ENCODE measurements at regions not wholly inside any gene's neighbourhood (a gene's known extent, or its start where the extent isn't known, plus 50 kb on each side); places are given as distances from the start of the nearest gene placed in this dataset.
A peak's percentile ranks its signal among the peaks of the same experiment; 100 is the strongest.

DNA sequence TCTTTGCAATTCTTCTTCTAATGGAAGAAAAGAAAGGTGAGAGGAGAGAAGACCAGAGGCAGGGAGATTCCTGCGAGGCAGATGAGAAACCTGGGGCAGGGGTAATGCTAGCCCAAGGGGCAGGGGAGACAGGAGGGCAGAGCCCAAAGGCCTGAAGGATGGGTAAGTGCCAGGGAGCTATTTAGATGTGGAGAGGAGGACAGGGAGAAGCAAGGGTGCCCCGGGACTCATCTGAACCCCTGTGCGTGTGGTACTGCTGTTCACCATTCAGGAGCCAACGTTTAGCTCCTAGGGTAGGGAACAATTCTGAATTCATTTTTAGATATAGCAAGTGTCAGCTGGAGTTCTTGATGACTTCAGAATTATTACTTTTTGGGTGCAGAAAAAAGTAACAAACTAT lies 122.7 kb upstream of the ALDH1B1 start:
- no peak overlapping the region for H3K4me3 ChIP-seq (ENCODE audit: low read depth in 2 of 2, low read length in 2 of 2)
- in situ Hi-C loops (cut with HindIII; ENCODE audit: low pct_unique_long_range_greater_than_20kb, low sequenced_read_pairs) (no loop called here), intact Hi-C loops (cut with micrococcal nuclease; ENCODE audit: unreplicated experiment) (no loop called here)
- no peaks in the 10 kb centered on the region for H3K27me3 ChIP-seq (ENCODE audit: control insufficient read depth, insufficient read depth, low read length)
- POLR2A ChIA-PET, result no interaction called here
- no peak overlapping the region for H3K27ac ChIP-seq (ENCODE audit: low read length)
- no peak for ATAC-seq
- BruUV-seq (replicated peaks), result no TSS peak
- no peaks in the 10 kb centered on the region for H3K9me3 ChIP-seq (ENCODE audit: control insufficient read depth, insufficient read depth, low read depth, low read length)
- TF ChIP-seq POLR2AphosphoS5 (IDR thresholded peaks at IDR 0.05; ENCODE audit: low read depth, low read length) (no peak), TCF7L2 (IDR thresholded peaks at IDR 0.05; ENCODE audit: low read depth, low read length) (no peak)
- TF ChIP-seq, protein P1, sequence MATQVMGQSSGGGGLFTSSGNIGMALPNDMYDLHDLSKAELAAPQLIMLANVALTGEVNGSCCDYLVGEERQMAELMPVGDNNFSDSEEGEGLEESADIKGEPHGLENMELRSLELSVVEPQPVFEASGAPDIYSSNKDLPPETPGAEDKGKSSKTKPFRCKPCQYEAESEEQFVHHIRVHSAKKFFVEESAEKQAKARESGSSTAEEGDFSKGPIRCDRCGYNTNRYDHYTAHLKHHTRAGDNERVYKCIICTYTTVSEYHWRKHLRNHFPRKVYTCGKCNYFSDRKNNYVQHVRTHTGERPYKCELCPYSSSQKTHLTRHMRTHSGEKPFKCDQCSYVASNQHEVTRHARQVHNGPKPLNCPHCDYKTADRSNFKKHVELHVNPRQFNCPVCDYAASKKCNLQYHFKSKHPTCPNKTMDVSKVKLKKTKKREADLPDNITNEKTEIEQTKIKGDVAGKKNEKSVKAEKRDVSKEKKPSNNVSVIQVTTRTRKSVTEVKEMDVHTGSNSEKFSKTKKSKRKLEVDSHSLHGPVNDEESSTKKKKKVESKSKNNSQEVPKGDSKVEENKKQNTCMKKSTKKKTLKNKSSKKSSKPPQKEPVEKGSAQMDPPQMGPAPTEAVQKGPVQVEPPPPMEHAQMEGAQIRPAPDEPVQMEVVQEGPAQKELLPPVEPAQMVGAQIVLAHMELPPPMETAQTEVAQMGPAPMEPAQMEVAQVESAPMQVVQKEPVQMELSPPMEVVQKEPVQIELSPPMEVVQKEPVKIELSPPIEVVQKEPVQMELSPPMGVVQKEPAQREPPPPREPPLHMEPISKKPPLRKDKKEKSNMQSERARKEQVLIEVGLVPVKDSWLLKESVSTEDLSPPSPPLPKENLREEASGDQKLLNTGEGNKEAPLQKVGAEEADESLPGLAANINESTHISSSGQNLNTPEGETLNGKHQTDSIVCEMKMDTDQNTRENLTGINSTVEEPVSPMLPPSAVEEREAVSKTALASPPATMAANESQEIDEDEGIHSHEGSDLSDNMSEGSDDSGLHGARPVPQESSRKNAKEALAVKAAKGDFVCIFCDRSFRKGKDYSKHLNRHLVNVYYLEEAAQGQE (IDR thresholded peaks at IDR 0.05; ENCODE audit: insufficient read depth in 1 of 2, low read depth in 2 of 2, low read length in 1 of 2), result no peak
- CTCF ChIA-PET, result no interaction called here
- H3K4me1 ChIP-seq (ENCODE audit: control insufficient read depth, insufficient read depth, low read length), result no peaks in the 10 kb centered on the region
- no peak for DNase-seq (ENCODE audit: low read depth, low spot score)
- H3K36me3 ChIP-seq (ENCODE audit: control insufficient read depth, insufficient read depth, low read length), result no peaks in the 10 kb centered on the region

DNA sequence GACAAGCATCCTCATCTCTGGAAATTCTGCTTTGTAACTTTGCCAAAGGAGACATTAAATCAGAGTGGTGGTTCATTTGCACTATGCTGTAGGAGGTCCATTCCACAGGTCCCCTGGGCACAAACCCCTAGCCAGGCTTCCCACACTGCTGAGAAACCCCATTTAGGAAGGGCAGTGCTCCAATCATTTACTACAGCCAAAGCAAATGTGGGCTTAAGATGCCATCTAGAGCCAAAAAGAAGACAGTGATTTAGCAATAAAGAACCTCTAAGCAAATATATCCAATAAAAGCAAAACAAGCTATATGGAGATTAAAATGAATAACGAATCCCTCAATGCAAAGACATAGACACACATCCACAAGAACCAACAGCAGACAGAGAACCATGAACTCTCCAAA lies 129.0 kb upstream of the ALDH1B1 start:
- no peak overlapping the region for H3K4me3 ChIP-seq (ENCODE audit: low read depth in 2 of 2, low read length in 2 of 2)

More for the DNA sequence above, 129.0 kb upstream of the ALDH1B1 start:
- in situ Hi-C loops (cut with HindIII; ENCODE audit: low pct_unique_long_range_greater_than_20kb, low sequenced_read_pairs), result no loop called here
- ATAC-seq (peak; percentile 63; the same call in 1 of the 2 replicates), DNase-seq (ENCODE audit: low read depth, low spot score) (no peak)
- intact Hi-C loops (cut with micrococcal nuclease; ENCODE audit: unreplicated experiment), result no loop called here
- CTCF ChIA-PET, result no interaction called here
- POLR2A ChIA-PET, result interaction anchor here (0.6 kb wide), 1 partner anchor 364 kb away, joined by 8 read pairs; no protein-coding TSS in a partner anchor
- no peaks in the 10 kb centered on the region for H3K9me3 ChIP-seq (ENCODE audit: control insufficient read depth, insufficient read depth, low read depth, low read length)
- BruUV-seq (replicated peaks), result no TSS peak
- H3K27ac ChIP-seq (ENCODE audit: low read length), result no peak overlapping the region
- H3K4me1 ChIP-seq (ENCODE audit: control insufficient read depth, insufficient read depth, low read length), result no peaks in the 10 kb centered on the region
- no peak for TF ChIP-seq SIN3A (IDR thresholded peaks at IDR 0.05; ENCODE audit: borderline replicate concordance, insufficient read depth, low read depth, low read length)
- TF ChIP-seq, protein P2, sequence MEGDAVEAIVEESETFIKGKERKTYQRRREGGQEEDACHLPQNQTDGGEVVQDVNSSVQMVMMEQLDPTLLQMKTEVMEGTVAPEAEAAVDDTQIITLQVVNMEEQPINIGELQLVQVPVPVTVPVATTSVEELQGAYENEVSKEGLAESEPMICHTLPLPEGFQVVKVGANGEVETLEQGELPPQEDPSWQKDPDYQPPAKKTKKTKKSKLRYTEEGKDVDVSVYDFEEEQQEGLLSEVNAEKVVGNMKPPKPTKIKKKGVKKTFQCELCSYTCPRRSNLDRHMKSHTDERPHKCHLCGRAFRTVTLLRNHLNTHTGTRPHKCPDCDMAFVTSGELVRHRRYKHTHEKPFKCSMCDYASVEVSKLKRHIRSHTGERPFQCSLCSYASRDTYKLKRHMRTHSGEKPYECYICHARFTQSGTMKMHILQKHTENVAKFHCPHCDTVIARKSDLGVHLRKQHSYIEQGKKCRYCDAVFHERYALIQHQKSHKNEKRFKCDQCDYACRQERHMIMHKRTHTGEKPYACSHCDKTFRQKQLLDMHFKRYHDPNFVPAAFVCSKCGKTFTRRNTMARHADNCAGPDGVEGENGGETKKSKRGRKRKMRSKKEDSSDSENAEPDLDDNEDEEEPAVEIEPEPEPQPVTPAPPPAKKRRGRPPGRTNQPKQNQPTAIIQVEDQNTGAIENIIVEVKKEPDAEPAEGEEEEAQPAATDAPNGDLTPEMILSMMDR (IDR thresholded peaks at IDR 0.05), result peak; percentile 35
- TF ChIP-seq, protein P1 (IDR thresholded peaks at IDR 0.05; ENCODE audit: insufficient read depth in 1 of 2, low read depth in 2 of 2, low read length in 1 of 2), result no peak
- H3K27me3 ChIP-seq (ENCODE audit: control insufficient read depth, insufficient read depth, low read length), result no peaks in the 10 kb centered on the region
- no peaks in the 10 kb centered on the region for H3K36me3 ChIP-seq (ENCODE audit: control insufficient read depth, insufficient read depth, low read length)
